ENCODE measurements at regions not wholly inside any gene's neighbourhood (a gene's known extent, or its start where the extent isn't known, plus 50 kb on each side); places are given as distances from the start of the nearest gene placed in this dataset.

DNA sequence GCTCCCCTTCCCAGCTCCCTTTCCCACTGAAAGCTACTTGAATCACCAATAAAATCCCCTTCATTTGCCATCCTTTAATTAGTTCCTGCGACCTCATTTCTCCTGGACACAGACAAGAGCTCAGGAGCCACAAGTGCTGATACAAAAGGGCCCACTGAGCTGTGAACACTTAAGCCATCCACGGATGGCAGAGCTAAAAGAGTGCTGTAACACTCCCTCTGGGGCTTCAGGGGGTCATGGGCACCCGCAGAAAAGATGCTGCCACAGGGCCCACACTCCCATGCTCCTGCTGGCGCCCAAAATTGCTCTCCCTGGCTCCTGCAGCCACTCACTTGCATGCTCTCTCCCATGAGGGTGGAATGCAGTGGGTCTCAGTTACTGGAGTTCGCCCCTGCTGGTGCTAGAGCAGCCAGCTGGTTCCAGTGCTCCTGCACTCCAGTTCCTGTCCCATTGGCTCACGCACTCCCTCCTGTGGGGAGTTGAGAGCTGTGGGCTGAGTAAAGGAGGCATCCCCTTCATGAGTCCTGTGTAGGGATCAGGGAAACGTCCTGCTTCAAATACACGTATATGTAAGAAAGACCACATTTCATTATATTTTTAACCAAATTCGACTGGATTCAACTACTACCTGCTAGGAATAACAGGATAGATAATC lies 1291.0 kb downstream of the ARAP2 start:
- TF ChIP-seq, protein P1, sequence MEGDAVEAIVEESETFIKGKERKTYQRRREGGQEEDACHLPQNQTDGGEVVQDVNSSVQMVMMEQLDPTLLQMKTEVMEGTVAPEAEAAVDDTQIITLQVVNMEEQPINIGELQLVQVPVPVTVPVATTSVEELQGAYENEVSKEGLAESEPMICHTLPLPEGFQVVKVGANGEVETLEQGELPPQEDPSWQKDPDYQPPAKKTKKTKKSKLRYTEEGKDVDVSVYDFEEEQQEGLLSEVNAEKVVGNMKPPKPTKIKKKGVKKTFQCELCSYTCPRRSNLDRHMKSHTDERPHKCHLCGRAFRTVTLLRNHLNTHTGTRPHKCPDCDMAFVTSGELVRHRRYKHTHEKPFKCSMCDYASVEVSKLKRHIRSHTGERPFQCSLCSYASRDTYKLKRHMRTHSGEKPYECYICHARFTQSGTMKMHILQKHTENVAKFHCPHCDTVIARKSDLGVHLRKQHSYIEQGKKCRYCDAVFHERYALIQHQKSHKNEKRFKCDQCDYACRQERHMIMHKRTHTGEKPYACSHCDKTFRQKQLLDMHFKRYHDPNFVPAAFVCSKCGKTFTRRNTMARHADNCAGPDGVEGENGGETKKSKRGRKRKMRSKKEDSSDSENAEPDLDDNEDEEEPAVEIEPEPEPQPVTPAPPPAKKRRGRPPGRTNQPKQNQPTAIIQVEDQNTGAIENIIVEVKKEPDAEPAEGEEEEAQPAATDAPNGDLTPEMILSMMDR (conservative IDR thresholded peaks at IDR 0.05 in 1 of 2, IDR thresholded peaks at IDR 0.05 in 1 of 2; ENCODE audit: low read depth in 1 of 2, low read length in 2 of 2) = no peak
- no peak for TF ChIP-seq EZH2 (IDR thresholded peaks at IDR 0.05; ENCODE audit: low read length, missing control alignments)

Measured in fibroblast of lung (primary cell).